ENCODE measurements at regions not wholly inside any gene's neighbourhood (a gene's known extent, or its start where the extent isn't known, plus 50 kb on each side); places are given as distances from the start of the nearest gene placed in this dataset.
A peak's percentile ranks its signal among the peaks of the same experiment; 100 is the strongest.

DNA sequence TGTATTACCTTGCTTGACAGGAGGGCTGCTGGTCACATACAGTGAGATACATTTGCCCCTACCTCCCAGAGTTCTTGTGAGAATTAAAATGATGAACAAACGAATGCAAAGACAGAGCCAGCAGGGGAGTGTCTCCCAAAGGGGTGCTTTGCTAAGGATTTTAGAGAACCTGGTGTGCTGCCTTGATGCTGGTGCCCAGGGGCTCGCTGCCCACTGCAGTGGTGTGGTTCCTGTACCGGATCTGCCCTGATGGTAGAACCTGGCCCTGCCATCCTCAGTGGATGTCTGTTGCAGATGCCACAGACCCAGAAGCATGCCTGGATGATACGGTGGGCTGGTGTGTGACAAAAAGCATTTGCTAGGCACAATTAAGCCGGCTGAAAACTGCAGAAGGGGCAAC lies 414.8 kb upstream of the HS6ST1 start:
- peaks cover 4% of the 10 kb centered on the region for H3K36me3 Mint-ChIP-seq
- no peak overlapping the region for H3K4me3 Mint-ChIP-seq
- H3K4me1 Mint-ChIP-seq, result peaks cover 3% of the 10 kb centered on the region; the same call in 1 of the 2 replicates
- H3K9me3 Mint-ChIP-seq, result peaks cover 10% of the 10 kb centered on the region
- ChIA-PET POLR2A (no interaction called here), CTCF (no interaction called here)
- no peak overlapping the region for H3K27ac Mint-ChIP-seq
- peaks cover 14% of the 10 kb centered on the region for H3K27me3 Mint-ChIP-seq (ENCODE audit: low read depth)
- ATAC-seq (no peak), DNase-seq (ENCODE audit: low spot score) (no peak)
- TF ChIP-seq, protein P1, sequence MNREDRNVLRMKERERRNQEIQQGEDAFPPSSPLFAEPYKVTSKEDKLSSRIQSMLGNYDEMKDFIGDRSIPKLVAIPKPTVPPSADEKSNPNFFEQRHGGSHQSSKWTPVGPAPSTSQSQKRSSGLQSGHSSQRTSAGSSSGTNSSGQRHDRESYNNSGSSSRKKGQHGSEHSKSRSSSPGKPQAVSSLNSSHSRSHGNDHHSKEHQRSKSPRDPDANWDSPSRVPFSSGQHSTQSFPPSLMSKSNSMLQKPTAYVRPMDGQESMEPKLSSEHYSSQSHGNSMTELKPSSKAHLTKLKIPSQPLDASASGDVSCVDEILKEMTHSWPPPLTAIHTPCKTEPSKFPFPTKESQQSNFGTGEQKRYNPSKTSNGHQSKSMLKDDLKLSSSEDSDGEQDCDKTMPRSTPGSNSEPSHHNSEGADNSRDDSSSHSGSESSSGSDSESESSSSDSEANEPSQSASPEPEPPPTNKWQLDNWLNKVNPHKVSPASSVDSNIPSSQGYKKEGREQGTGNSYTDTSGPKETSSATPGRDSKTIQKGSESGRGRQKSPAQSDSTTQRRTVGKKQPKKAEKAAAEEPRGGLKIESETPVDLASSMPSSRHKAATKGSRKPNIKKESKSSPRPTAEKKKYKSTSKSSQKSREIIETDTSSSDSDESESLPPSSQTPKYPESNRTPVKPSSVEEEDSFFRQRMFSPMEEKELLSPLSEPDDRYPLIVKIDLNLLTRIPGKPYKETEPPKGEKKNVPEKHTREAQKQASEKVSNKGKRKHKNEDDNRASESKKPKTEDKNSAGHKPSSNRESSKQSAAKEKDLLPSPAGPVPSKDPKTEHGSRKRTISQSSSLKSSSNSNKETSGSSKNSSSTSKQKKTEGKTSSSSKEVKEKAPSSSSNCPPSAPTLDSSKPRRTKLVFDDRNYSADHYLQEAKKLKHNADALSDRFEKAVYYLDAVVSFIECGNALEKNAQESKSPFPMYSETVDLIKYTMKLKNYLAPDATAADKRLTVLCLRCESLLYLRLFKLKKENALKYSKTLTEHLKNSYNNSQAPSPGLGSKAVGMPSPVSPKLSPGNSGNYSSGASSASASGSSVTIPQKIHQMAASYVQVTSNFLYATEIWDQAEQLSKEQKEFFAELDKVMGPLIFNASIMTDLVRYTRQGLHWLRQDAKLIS (CRISPR knock-in tag; IDR thresholded peaks at IDR 0.05; ENCODE audit: borderline replicate concordance), result no peak
- TF ChIP-seq ATF1 (CRISPR knock-in tag; IDR thresholded peaks at IDR 0.05), result no peak
- TF ChIP-seq, protein P2, sequence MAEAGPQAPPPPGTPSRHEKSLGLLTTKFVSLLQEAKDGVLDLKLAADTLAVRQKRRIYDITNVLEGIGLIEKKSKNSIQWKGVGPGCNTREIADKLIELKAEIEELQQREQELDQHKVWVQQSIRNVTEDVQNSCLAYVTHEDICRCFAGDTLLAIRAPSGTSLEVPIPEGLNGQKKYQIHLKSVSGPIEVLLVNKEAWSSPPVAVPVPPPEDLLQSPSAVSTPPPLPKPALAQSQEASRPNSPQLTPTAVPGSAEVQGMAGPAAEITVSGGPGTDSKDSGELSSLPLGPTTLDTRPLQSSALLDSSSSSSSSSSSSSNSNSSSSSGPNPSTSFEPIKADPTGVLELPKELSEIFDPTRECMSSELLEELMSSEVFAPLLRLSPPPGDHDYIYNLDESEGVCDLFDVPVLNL (CRISPR knock-in tag; IDR thresholded peaks at IDR 0.05; ENCODE audit: borderline replicate concordance, low read depth), result no peak
- no peak for TF ChIP-seq CBFB (CRISPR knock-in tag; IDR thresholded peaks at IDR 0.05; ENCODE audit: low read depth)
- TF ChIP-seq, protein P3, sequence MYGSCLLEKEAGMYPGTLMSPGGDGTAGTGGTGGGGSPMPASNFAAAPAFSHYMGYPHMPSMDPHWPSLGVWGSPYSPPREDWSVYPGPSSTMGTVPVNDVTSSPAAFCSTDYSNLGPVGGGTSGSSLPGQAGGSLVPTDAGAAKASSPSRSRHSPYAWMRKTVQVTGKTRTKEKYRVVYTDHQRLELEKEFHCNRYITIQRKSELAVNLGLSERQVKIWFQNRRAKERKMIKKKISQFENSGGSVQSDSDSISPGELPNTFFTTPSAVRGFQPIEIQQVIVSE (CRISPR knock-in tag; IDR thresholded peaks at IDR 0.05; ENCODE audit: borderline replicate concordance), result no peak
- TF ChIP-seq ZNF671 (CRISPR knock-in tag; IDR thresholded peaks at IDR 0.05), result no peak
- TF ChIP-seq, protein P4, sequence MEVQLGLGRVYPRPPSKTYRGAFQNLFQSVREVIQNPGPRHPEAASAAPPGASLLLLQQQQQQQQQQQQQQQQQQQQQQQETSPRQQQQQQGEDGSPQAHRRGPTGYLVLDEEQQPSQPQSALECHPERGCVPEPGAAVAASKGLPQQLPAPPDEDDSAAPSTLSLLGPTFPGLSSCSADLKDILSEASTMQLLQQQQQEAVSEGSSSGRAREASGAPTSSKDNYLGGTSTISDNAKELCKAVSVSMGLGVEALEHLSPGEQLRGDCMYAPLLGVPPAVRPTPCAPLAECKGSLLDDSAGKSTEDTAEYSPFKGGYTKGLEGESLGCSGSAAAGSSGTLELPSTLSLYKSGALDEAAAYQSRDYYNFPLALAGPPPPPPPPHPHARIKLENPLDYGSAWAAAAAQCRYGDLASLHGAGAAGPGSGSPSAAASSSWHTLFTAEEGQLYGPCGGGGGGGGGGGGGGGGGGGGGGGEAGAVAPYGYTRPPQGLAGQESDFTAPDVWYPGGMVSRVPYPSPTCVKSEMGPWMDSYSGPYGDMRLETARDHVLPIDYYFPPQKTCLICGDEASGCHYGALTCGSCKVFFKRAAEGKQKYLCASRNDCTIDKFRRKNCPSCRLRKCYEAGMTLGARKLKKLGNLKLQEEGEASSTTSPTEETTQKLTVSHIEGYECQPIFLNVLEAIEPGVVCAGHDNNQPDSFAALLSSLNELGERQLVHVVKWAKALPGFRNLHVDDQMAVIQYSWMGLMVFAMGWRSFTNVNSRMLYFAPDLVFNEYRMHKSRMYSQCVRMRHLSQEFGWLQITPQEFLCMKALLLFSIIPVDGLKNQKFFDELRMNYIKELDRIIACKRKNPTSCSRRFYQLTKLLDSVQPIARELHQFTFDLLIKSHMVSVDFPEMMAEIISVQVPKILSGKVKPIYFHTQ (CRISPR knock-in tag; IDR thresholded peaks at IDR 0.05), result no peak
- TF ChIP-seq, protein P5, sequence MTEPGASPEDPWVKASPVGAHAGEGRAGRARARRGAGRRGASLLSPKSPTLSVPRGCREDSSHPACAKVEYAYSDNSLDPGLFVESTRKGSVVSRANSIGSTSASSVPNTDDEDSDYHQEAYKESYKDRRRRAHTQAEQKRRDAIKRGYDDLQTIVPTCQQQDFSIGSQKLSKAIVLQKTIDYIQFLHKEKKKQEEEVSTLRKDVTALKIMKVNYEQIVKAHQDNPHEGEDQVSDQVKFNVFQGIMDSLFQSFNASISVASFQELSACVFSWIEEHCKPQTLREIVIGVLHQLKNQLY (CRISPR knock-in tag; IDR thresholded peaks at IDR 0.05), result no peak
- TF ChIP-seq RORB (CRISPR knock-in tag; IDR thresholded peaks at IDR 0.05), result no peak

DNA sequence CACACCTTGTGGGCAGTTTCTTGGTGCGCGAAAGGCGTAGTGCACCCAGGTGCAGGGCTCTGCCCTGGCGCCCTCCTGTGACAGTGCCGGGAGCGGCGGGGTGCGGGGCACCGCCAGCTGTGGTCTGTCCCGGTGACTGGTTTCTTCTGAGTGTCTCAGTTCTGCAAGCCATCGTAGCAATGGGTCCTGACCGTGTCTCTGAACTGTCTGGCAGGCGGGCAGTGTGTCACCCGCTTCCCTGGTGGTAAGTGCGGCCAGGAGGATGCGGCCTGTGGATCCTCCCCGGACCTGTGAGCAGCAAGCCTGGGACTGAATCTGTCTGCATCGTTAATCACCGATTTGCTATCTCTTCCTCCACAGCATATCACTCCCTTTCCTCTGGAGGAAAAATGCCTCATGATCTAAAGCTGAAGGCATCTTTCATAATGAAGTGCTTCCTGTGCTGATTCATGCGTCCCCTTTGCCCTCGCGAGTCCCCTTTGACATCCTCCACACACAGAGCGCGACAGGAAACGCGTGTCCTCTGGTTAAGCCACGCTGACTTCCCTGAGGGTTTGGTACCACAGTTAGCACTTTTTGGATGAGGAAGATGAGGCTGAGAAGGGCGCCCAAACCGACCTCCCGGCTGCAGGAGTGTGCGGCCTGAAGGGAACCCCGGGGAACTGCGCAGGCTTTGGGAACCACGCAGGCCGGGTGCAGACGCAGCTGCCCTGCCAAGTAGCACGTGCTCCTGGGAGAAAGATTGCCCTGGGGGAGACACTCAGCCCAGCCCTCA lies 416.0 kb upstream of the HS6ST1 start:
- DNase-seq (ENCODE audit: low spot score), result peak; percentile 52
- H3K27me3 Mint-ChIP-seq (ENCODE audit: low read depth), result peaks cover 16% of the 10 kb centered on the region
- POLR2A ChIA-PET, result no interaction called here
- peaks cover 3% of the 10 kb centered on the region; the same call in 1 of the 2 replicates for H3K4me1 Mint-ChIP-seq
- H3K36me3 Mint-ChIP-seq, result no peaks in the 10 kb centered on the region
- TF ChIP-seq, protein P6, sequence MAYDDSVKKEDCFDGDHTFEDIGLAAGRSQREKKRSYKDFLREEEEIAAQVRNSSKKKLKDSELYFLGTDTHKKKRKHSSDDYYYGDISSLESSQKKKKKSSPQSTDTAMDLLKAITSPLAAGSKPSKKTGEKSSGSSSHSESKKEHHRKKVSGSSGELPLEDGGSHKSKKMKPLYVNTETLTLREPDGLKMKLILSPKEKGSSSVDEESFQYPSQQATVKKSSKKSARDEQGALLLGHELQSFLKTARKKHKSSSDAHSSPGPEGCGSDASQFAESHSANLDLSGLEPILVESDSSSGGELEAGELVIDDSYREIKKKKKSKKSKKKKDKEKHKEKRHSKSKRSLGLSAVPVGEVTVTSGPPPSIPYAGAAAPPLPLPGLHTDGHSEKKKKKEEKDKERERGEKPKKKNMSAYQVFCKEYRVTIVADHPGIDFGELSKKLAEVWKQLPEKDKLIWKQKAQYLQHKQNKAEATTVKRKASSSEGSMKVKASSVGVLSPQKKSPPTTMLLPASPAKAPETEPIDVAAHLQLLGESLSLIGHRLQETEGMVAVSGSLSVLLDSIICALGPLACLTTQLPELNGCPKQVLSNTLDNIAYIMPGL (CRISPR knock-in tag; IDR thresholded peaks at IDR 0.05), result 0 out of 2 replicates have a peak, but pooled peaks have one; percentile 28
- TF ChIP-seq, protein P1 (CRISPR knock-in tag; IDR thresholded peaks at IDR 0.05; ENCODE audit: borderline replicate concordance), result no peak
- TF ChIP-seq ZNF263 (CRISPR knock-in tag; IDR thresholded peaks at IDR 0.05; ENCODE audit: low read depth), result no peak
- H3K27ac Mint-ChIP-seq, result no peak overlapping the region
- no peak overlapping the region for H3K4me3 Mint-ChIP-seq
- CTCF ChIA-PET, result interaction anchor here (1.0 kb wide), 1 partner anchor 96 kb away, joined by 4 read pairs; no protein-coding TSS in a partner anchor
- H3K9me3 Mint-ChIP-seq, result peaks cover 4% of the 10 kb centered on the region
- peak; percentile 43 for ATAC-seq
